Thyroid gland (tissue), 4 donors: ENCODE measurements at regions not wholly inside any gene's neighbourhood (a gene's known extent, or its start where the extent isn't known, plus 50 kb on each side); places are given as distances from the start of the nearest gene placed in this dataset.

Source experiments
- DNase-seq, 2 donors: peaks; one replicate each; pipeline ENCODE4 v3.0.0-alpha.2; 2019
- H3K27ac ChIP-seq, 3 donors: fragments of 200-600 bp; sonication (generic); 1 replicate in 2 of 3; 2 replicates in 1 of 3; pipeline ENCODE4 v1.5.1; 2016 to 2019; ENCODE audit warnings: mild to moderate bottlenecking in 1 of 3, moderate library complexity in 1 of 3
- H3K27me3 ChIP-seq: fragments of 200-600 bp; sonication (generic); one replicate; pipeline ENCODE4 v1.5.1; 2019
- H3K36me3 ChIP-seq, 2 donors: fragments of 200-600 bp; sonication (generic); one replicate each; pipeline ENCODE4 v1.5.1; 2016 to 2019
- H3K4me1 ChIP-seq, 2 donors: fragments of 200-600 bp; sonication (generic); one replicate each; pipeline ENCODE4 v1.5.1; 2017 to 2019
- H3K4me3 ChIP-seq, 3 donors: fragments of 200-600 bp; sonication (generic); replicated peaks in 1 of 3; 1 replicate in 2 of 3; 2 replicates in 1 of 3; pipeline ENCODE4 v1.5.1; 2016; ENCODE audit warnings: mild to moderate bottlenecking in 1 of 3
- H3K9me3 ChIP-seq: fragments of 200-600 bp; sonication (generic); one replicate; pipeline ENCODE4 v1.5.1; 2017
- CTCF ChIP-seq, 6 experiments: fragments of 200-600 bp in 3 of 6; fragments of 450-650 bp in 3 of 6; sonication (generic) in 3 of 6; IDR thresholded peaks; one replicate each; pipeline ENCODE4 v1.5.1; 2016 to 2019; ENCODE audit warnings: antibody characterized with exemption in 6 of 6, mild to moderate bottlenecking in 2 of 6, inconsistent platforms in 1 of 6, moderate library complexity in 1 of 6
- POLR2A ChIP-seq, 2 donors: fragments of 450-650 bp; IDR thresholded peaks; one replicate each; pipeline ENCODE4 v1.6.1; 2017; ENCODE audit warnings: antibody characterized with exemption in 2 of 2, mild to moderate bottlenecking in 2 of 2, moderate library complexity in 1 of 2
- WGBS, 2 donors: methylation state at CpG; one replicate each; pipeline ENCODE4 v1.1.5; 2017; 5-methylcytosine and 5-hydroxymethylcytosine counted together
- intact Hi-C: fragments of 100-400 bp; cut with DNase I; formaldehyde crosslinking; loops from one replicate; pipeline ENCODE4 v1.15.1; 2023

GRCh38 chr10:85224366-85224940 lies 896.1 kb downstream of the CCSER2 start:
- DNase-seq, result peak; percentile 38 to 42
- intact Hi-C loops, result no loop called here
- Histone ChIP-seq H3K27me3 (no peaks in the 10 kb centered on the region), H3K4me3 (no peak overlapping the region), H3K4me1 (peaks cover 30 to 37% of the 10 kb centered on the region in 2 donors), H3K27ac (peak overlapping the region; percentile 43 to 64 (median 49)), H3K36me3 (no peaks in the 10 kb centered on the region), H3K9me3 (no peaks in the 10 kb centered on the region)
- 49 to 70% methylated on average over 6 of the region's 6 CpGs for WGBS, 2 donors
- TF ChIP-seq CTCF (IDR thresholded peaks at IDR 0.05) (no peak), POLR2A (IDR thresholded peaks at IDR 0.05) (peak in 1 of 2 donors; percentile 38)

- Histone ChIP-seq H3K27ac (peak overlapping the region; percentile 43 to 64 (median 49)), H3K27me3 (no peaks in the 10 kb centered on the region), H3K4me3 (no peak overlapping the region), H3K9me3 (no peaks in the 10 kb centered on the region), H3K36me3 (no peaks in the 10 kb centered on the region), H3K4me1 (peaks cover 30 to 37% of the 10 kb centered on the region in 2 donors)
- TF ChIP-seq CTCF (IDR thresholded peaks at IDR 0.05), result no peak
- no peak for TF ChIP-seq POLR2A (IDR thresholded peaks at IDR 0.05)
- DNase-seq, result no peak
- WGBS, 2 donors, result 94 to 95% methylated on average over 2 of the region's 2 CpGs
- intact Hi-C loops, result no loop called here
Measured at GRCh38 chr10:85225311-85225710, 896.9 kb downstream of the CCSER2 start.

- Histone ChIP-seq H3K27me3 (no peaks in the 10 kb centered on the region), H3K4me3 (no peak overlapping the region), H3K27ac (peak overlapping the region in 2 of 3 donors; percentile 16 to 35), H3K4me1 (peaks cover 30 to 37% of the 10 kb centered on the region in 2 donors), H3K9me3 (no peaks in the 10 kb centered on the region), H3K36me3 (no peaks in the 10 kb centered on the region)
- 58 to 72% methylated on average over 2 of the region's 2 CpGs for WGBS, 2 donors
- TF ChIP-seq POLR2A (IDR thresholded peaks at IDR 0.05) (no peak), CTCF (IDR thresholded peaks at IDR 0.05) (no peak)
- DNase-seq, result no peak
- intact Hi-C loops, result no loop called here
Measured at GRCh38 chr10:85226596-85226995, 898.2 kb downstream of the CCSER2 start.

- peak; percentile 26 to 37 for DNase-seq
- H3K27me3 ChIP-seq, result no peaks in the 10 kb centered on the region
- no peak overlapping the region for H3K4me3 ChIP-seq
- TF ChIP-seq CTCF (IDR thresholded peaks at IDR 0.05), result no peak
- TF ChIP-seq POLR2A (IDR thresholded peaks at IDR 0.05), result no peak
- WGBS, 2 donors, result 84 to 91% methylated on average over 1 of the region's 1 CpG
- intact Hi-C loops, result no loop called here
- H3K9me3 ChIP-seq, result no peaks in the 10 kb centered on the region
- H3K4me1 ChIP-seq, result peaks cover 28 to 43% of the 10 kb centered on the region in 2 donors
- H3K27ac ChIP-seq, result peak overlapping the region; percentile 6 to 59 (median 56)
- no peaks in the 10 kb centered on the region for H3K36me3 ChIP-seq
Measured at GRCh38 chr10:85228726-85229125, 900.3 kb downstream of the CCSER2 start.

GRCh38 chr10:85231534-85232270 lies 903.3 kb downstream of the CCSER2 start:
- no peaks in the 10 kb centered on the region for H3K36me3 ChIP-seq
- H3K4me1 ChIP-seq, result peaks cover 31 to 47% of the 10 kb centered on the region in 2 donors
- H3K27me3 ChIP-seq, result no peaks in the 10 kb centered on the region
- TF ChIP-seq CTCF (IDR thresholded peaks at IDR 0.05) (no peak), POLR2A (IDR thresholded peaks at IDR 0.05) (no peak)
- no peaks in the 10 kb centered on the region for H3K9me3 ChIP-seq
- WGBS, 2 donors, result 74 to 88% methylated on average over 3 of the region's 3 CpGs
- H3K4me3 ChIP-seq, result no peak overlapping the region
- peak overlapping the region in 2 of 3 donors; percentile 84 to 95 for H3K27ac ChIP-seq
- no peak for DNase-seq
- intact Hi-C loops, result no loop called here
